DND-41 (cell line): ENCODE measurements at regions not wholly inside any gene's neighbourhood (a gene's known extent, or its start where the extent isn't known, plus 50 kb on each side); places are given as distances from the start of the nearest gene placed in this dataset.

Source experiments
- ATAC-seq: fragments of 200-7000 bp; cut with Tn5 transposase; 3 replicates; pipeline ENCODE4 v1.9.1; 2021; ENCODE audit warnings: low read depth; ENCODE audit not compliant: insufficient read depth
- DNase-seq: peaks from one replicate; pipeline ENCODE4 v3.0.0-alpha.2; 2020
- H2AFZ ChIP-seq: 2 replicates; pipeline ENCODE4 v1.6.0; 2012; ENCODE audit warnings: low read depth, low read length
- H3K27ac ChIP-seq: 2 replicates; pipeline ENCODE4 v1.5.1; 2012; ENCODE audit warnings: low read length, inconsistent platforms
- H3K27me3 ChIP-seq: fragments of 200-600 bp; sonication (generic); 2 replicates; pipeline ENCODE4 v1.6.0; 2012; ENCODE audit warnings: low read length, mild to moderate bottlenecking, inconsistent platforms; ENCODE audit not compliant: insufficient read depth, poor library complexity
- H3K36me3 ChIP-seq: 2 replicates; pipeline ENCODE4 v1.5.1; 2012; ENCODE audit warnings: low read length, inconsistent platforms; ENCODE audit not compliant: insufficient read depth
- H3K4me1 ChIP-seq: 2 replicates; pipeline ENCODE4 v1.5.1; 2012; ENCODE audit warnings: mild to moderate bottlenecking, low read length; ENCODE audit not compliant: insufficient read depth
- H3K4me2 ChIP-seq: 2 replicates; pipeline ENCODE4 v1.6.0; 2012; ENCODE audit warnings: mild to moderate bottlenecking, moderate library complexity, low read length, inconsistent platforms; ENCODE audit not compliant: insufficient read depth
- H3K4me3 ChIP-seq, 2 experiments: fragments of 200-600 bp in 1 of 2; shearing (Covaris generic) in 1 of 2; 2 replicates each; pipeline ENCODE4 v1.5.1; 2012 to 2016; ENCODE audit warnings: inconsistent platforms in 2 of 2, low read length in 2 of 2, mild to moderate bottlenecking in 2 of 2, low read depth in 1 of 2, moderate library complexity in 1 of 2
- H3K79me2 ChIP-seq: 2 replicates; pipeline ENCODE4 v1.6.0; 2012; ENCODE audit warnings: low read length, inconsistent platforms; ENCODE audit not compliant: insufficient read depth
- H3K9ac ChIP-seq: 2 replicates; pipeline ENCODE4 v1.6.0; 2012; ENCODE audit warnings: low read depth, mild to moderate bottlenecking, inconsistent platforms, low read length, moderate library complexity
- H3K9me3 ChIP-seq: 2 replicates; pipeline ENCODE4 v1.5.1; 2012; ENCODE audit warnings: low read length, moderate library complexity, mild to moderate bottlenecking, inconsistent platforms; ENCODE audit not compliant: insufficient read depth, severe bottlenecking
- H4K20me1 ChIP-seq: 2 replicates; pipeline ENCODE4 v1.6.0; 2012; ENCODE audit warnings: low read length; ENCODE audit not compliant: insufficient read depth
- EZH2 ChIP-seq: IDR thresholded peaks from 3 replicates; pipeline ENCODE4 v1.6.1; 2012; ENCODE audit warnings: borderline replicate concordance, low read depth, mild to moderate bottlenecking, moderate library complexity, low read length, inconsistent platforms; ENCODE audit not compliant: severe bottlenecking
- TF ChIP-seq, protein P1 (sequence below): IDR thresholded peaks from 2 replicates; pipeline ENCODE4 v1.5.1; 2012; ENCODE audit warnings: borderline replicate concordance, low read length, moderate library complexity, mild to moderate bottlenecking; ENCODE audit not compliant: poor library complexity, severe bottlenecking; ENCODE audit errors: extremely low read depth

DNA sequence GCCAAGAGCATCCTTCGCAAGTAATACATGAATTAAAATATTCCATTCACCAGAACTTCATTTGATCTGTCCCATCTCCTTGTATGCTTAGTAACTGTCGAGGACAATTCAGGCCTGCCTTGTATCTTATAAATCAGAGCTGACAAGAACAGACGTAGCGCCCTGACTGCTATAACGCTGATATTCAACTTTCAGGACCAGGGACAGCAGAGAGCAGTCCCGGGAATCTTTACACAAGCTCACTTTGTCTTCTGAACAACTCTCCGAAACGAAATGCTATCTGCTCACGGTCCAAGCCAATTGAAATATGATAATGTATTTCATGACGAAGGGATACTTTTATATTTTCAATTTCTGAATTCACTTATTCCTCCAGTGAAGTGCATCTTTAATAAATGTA lies 175.7 kb downstream of the VCY1B start:
- no peaks in the 10 kb centered on the region for H3K4me1 ChIP-seq
- no peaks in the 10 kb centered on the region for H3K79me2 ChIP-seq
- no peak overlapping the region for H3K4me2 ChIP-seq
- H3K27me3 ChIP-seq = no peaks in the 10 kb centered on the region
- no peak overlapping the region for H2AFZ ChIP-seq
- no peak overlapping the region for H3K9ac ChIP-seq
- no peak for TF ChIP-seq EZH2
- TF ChIP-seq, protein P1, sequence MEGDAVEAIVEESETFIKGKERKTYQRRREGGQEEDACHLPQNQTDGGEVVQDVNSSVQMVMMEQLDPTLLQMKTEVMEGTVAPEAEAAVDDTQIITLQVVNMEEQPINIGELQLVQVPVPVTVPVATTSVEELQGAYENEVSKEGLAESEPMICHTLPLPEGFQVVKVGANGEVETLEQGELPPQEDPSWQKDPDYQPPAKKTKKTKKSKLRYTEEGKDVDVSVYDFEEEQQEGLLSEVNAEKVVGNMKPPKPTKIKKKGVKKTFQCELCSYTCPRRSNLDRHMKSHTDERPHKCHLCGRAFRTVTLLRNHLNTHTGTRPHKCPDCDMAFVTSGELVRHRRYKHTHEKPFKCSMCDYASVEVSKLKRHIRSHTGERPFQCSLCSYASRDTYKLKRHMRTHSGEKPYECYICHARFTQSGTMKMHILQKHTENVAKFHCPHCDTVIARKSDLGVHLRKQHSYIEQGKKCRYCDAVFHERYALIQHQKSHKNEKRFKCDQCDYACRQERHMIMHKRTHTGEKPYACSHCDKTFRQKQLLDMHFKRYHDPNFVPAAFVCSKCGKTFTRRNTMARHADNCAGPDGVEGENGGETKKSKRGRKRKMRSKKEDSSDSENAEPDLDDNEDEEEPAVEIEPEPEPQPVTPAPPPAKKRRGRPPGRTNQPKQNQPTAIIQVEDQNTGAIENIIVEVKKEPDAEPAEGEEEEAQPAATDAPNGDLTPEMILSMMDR = no peak
- no peaks in the 10 kb centered on the region for H3K36me3 ChIP-seq
- no peaks in the 10 kb centered on the region for H3K9me3 ChIP-seq
- ATAC-seq (peak; percentile 61; the same call in 2 of the 3 replicates), DNase-seq (peak; percentile 36)
- H3K4me3 ChIP-seq = no peak overlapping the region
- H4K20me1 ChIP-seq = no peaks in the 10 kb centered on the region
- H3K27ac ChIP-seq = no peak overlapping the region

DNA sequence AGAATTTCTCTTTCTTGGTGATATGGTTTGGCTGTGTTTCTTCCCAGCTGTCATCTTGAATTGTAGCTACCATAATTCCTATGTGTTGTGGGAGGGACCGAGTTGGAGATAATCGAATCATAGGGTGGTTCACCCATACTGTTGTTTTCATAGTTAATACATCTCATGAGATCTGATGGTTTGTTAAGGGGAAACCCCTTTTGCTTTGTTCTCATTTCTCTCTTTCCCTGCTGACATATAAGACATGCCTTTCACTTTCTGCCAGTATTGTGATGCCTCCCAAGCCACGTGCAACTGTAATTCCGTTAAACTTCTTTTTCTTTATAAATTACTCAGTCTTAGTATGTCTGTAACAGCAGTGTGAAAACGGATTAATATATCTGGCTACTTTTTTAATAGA lies 179.0 kb downstream of the VCY1B start:
- TF ChIP-seq, protein P1 = no peak
- no peak for TF ChIP-seq EZH2
- Histone ChIP-seq H3K79me2 (no peaks in the 10 kb centered on the region), H3K27ac (no peak overlapping the region), H3K36me3 (no peaks in the 10 kb centered on the region), H4K20me1 (no peaks in the 10 kb centered on the region), H3K4me1 (no peaks in the 10 kb centered on the region), H3K4me2 (no peak overlapping the region), H3K9ac (no peak overlapping the region), H3K27me3 (no peaks in the 10 kb centered on the region), H3K4me3 (no peak overlapping the region), H3K9me3 (no peaks in the 10 kb centered on the region), H2AFZ (no peak overlapping the region)
- no peak for DNase-seq
- ATAC-seq = no peak

DNA sequence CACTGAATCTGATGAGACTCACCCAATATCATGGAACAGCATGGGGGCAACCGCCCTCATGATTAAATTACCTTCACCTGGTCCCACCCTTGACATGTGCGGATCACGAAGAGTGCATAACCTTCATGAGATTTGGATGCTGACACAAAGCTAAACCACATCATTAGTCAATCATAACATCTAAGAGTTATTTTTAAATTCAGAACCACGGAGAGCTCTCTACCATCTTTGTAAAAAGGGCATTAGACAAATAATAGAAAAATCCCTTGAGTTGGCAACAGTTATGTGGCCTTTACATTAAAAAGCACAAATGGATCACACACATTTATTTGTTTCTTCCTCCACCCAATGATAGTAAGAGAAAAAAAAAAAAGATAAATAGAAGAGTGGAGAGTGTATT lies 182.2 kb downstream of the VCY1B start:
- no peak for ATAC-seq
- Histone ChIP-seq H3K36me3 (no peaks in the 10 kb centered on the region), H3K4me2 (no peak overlapping the region), H3K4me3 (no peak overlapping the region), H4K20me1 (no peaks in the 10 kb centered on the region), H3K27me3 (no peaks in the 10 kb centered on the region), H3K4me1 (no peaks in the 10 kb centered on the region), H3K27ac (no peak overlapping the region), H3K9me3 (no peaks in the 10 kb centered on the region), H2AFZ (no peak overlapping the region), H3K9ac (no peak overlapping the region), H3K79me2 (no peaks in the 10 kb centered on the region)
- TF ChIP-seq EZH2 = no peak
- TF ChIP-seq, protein P1 = no peak
- DNase-seq = no peak

DNA sequence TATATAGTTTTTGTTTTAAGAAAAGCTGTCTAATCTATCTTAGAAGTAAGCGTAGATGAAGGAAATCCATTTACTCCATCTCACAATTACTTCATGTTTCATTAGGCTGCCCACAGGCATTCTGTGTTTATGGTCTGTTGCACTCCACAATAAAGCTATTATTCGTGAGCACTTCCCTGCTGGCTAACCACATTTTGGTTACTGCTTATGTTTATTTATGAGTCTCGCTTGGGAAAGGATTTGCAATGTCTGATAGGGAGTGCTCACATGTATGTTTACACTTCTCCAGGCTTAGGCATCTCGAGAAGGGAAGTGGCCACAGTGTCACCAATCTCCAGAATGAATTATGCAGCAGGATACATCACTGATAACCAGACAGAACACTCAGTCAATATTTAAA lies 190.9 kb downstream of the VCY1B start:
- no peak for ATAC-seq
- TF ChIP-seq, protein P1 = no peak
- no peak for TF ChIP-seq EZH2

More for the DNA sequence above, 190.9 kb downstream of the VCY1B start:
- H2AFZ ChIP-seq = no peak overlapping the region
- no peaks in the 10 kb centered on the region for H3K27me3 ChIP-seq
- no peaks in the 10 kb centered on the region for H3K9me3 ChIP-seq
- DNase-seq = no peak
- H3K4me2 ChIP-seq = no peak overlapping the region
- no peaks in the 10 kb centered on the region for H3K79me2 ChIP-seq
- no peak overlapping the region for H3K9ac ChIP-seq
- no peaks in the 10 kb centered on the region for H3K36me3 ChIP-seq
- H3K4me3 ChIP-seq = no peak overlapping the region
- peaks cover 18% of the 10 kb centered on the region for H3K4me1 ChIP-seq
- H4K20me1 ChIP-seq = no peaks in the 10 kb centered on the region
- H3K27ac ChIP-seq = no peak overlapping the region
